ELR (cell line): ENCODE measurements at regions not wholly inside any gene's neighbourhood (a gene's known extent, or its start where the extent isn't known, plus 50 kb on each side); places are given as distances from the start of the nearest gene placed in this dataset.

Source experiments
- DNase-seq: peaks from one replicate; pipeline ENCODE4 v3.0.0-alpha.2; 2015; ENCODE audit warnings: low read depth

- no peak for DNase-seq
These were observed 132.4 kb upstream of the LMO4 start for GRCh38 chr1:87196110-87196827.

- peak; percentile 62 for DNase-seq
These were observed 131.5 kb upstream of the LMO4 start for GRCh38 chr1:87197156-87197555.

GRCh38 chr1:87197641-87198040 is 131.0 kb upstream of the LMO4 start:
- no peak for DNase-seq

DNA sequence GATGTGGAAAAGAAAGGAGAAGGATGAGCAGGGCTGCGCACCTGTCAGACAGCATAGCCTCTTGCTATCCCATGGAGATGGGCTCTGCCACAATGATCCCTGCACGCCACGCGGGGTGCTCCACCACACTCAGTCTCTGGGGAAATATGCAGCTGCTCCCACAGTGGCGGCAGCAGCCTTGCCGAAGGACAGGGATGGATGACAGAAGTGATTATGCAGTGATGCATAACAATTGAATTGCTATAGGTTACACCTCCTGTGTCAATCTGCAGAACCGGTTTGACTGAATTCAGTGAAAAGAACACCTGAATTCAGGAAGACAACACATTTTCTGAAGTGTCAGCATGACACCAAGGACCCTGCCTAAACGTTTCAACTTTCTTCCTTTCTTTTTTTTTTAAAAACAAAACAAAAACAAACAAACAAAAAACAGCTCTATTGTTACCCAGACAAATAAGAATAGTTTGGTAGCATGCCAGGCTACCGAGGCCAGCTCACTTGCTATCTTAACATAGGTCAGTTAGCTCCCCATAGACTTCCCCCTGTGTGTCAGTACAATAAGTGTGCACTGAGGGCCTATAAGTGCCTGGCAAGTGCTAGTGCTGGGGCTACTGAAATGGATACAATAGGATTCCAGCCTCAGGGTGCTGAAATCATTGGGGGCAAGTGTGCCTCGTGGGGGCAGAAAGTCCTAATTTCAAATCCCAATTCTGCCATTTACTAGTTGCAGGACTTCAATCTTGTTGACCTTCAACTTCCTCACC is 127.6 kb upstream of the LMO4 start:
- DNase-seq, result no peak

GRCh38 chr1:87201768-87202167 is 126.9 kb upstream of the LMO4 start:
- DNase-seq, result no peak

DNA sequence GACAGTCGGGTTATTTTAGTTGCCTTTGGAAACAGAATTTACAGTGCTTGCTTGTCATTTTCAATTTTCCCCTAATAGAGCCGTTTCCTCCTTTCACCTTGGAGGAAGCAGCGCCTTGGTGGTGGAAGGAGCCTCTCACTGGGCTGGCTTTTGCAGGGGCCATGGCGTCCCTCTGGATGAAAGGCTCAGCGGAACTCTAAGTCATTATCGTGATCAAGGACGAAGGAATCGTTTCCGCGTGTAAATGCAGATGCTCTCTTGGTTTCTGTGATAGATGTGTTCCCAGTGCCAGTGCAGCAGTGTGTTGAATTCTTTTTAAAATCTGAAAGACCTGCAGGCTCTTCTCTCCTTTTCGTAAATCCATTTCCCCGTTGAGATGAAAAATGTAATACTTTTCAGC is 126.2 kb upstream of the LMO4 start:
- no peak for DNase-seq

DNA sequence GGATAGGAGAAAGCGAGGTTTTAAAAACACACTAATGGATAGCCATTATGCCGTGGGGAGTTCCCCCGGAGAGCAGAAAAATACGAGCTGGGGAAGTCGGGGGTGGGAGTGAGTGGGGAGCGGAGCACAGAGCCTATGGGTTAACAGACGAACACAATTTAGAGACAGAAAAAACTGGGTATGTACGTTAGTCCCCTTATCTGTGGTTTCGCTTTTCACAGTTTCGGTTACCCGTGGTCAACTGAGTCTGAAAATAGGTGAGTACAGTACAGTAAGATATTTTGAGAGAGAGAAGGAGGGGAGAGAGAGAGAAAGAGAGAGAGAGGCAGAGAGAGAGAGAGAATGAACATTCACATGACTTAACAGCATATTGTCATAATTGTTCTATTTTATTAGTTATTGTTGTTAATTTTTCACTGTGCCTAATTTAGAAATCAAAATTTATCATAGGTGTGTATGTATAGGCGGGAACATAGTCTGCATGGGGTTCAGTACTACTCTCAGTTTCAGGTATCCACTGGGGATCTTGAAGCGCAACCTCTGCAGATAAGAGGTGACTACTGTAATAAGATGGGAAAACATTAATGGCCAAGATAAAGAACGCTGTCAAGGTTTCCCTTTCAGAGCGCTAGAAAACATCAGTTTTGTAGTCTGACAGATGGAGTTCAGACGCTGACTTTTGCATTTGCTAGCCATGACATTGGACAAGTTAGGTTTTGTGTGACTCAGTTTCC is 125.6 kb upstream of the LMO4 start:
- no peak for DNase-seq

GRCh38 chr1:87203904-87204303 is 124.8 kb upstream of the LMO4 start:
- peak; percentile 79 for DNase-seq

- no peak for DNase-seq
These were observed 124.2 kb upstream of the LMO4 start for GRCh38 chr1:87204441-87204840.

DNA sequence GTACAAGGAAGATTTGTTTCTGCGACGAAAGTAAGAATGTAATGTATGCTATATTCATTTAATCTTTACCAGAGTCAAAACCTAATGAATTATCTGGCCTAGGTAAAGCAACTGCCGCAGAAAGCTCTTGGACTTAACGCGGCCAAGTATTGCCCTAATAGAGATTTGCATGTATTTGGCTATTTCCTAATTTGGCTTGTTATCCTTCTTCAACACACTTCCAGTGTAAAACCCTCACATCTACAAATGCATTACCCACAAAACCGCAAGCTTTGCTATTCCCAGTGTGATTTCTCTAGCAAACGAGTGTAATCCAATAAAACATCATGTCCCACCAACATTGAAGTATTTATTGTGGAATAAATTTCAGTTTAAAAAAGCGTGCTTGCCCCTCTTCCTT is 123.8 kb upstream of the LMO4 start:
- no peak for DNase-seq

GRCh38 chr1:87206044-87206831 is 122.4 kb upstream of the LMO4 start:
- no peak for DNase-seq

- DNase-seq, result no peak
These were observed 120.6 kb upstream of the LMO4 start for GRCh38 chr1:87208080-87208479.

- no peak for DNase-seq
These were observed 119.7 kb upstream of the LMO4 start for GRCh38 chr1:87208931-87209330.

- no peak for DNase-seq
These were observed 118.5 kb upstream of the LMO4 start for GRCh38 chr1:87210151-87210550.

- DNase-seq, result no peak
These were observed 116.1 kb upstream of the LMO4 start for GRCh38 chr1:87212431-87213134.

- DNase-seq, result no peak
These were observed 115.6 kb upstream of the LMO4 start for GRCh38 chr1:87213135-87213515.

DNA sequence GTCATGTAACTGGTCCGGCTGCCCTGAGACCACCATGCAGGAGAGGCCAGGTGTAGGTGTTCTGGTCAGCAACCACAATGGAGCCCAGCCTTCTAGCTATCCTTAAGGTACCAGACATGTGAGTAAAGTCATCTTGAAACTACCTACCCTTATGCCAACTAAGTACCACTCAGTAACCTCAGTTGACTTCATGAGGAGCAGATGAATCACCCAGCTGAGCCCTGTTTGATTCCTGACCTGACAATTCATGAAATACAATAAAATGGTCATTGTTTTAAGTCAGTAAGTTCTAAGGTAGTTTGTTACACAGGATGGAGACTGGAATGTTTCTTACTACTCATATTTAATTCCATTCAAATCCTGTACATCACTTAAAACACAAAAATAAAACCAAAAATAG is 113.1 kb upstream of the LMO4 start:
- DNase-seq, result no peak

- DNase-seq, result no peak
These were observed 110.1 kb upstream of the LMO4 start for GRCh38 chr1:87218618-87219017.

DNA sequence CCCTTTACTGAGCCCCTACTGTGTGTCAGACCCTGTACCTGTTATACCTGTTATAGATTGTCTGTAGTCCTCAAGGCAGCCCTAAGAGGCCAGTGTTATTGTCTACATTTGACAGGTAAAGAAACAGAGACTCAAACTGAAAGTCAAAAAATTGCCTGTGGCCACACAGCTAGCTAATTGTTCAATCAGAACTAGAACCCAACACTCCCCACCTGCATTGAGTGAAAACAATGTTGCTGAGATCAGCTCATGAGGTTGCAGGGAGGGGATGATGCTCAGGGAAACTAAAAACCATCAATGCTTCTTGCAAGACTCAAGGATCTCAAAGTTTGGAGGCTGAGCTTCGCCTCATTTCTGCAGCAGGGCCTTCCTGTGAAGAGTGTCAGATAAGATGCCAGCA is 109.5 kb upstream of the LMO4 start:
- DNase-seq, result no peak

GRCh38 chr1:87219626-87220025 is 109.1 kb upstream of the LMO4 start:
- DNase-seq, result no peak

DNA sequence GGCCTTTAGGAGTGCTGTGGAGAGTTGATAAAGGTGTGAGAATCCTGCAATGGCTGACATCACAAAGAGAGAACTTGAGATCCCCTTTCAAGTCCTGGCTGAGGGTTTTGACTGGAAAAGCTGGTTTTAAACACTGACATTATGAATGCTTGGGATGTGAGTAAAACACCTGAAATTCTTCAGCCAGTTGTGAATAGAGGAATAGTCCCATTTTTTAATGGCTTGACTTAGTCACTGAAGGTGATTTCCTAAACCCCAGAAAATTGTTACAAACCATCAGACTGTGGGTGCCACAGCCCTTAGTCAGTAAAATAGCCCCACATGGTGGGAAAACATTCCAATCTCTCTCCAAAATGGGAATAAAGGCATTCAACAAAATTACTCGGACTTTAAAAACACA is 107.7 kb upstream of the LMO4 start:
- DNase-seq, result peak; percentile 16

- peak; percentile 98 for DNase-seq
These were observed 104.5 kb upstream of the LMO4 start for GRCh38 chr1:87224201-87224600.
